Ovary (tissue), 7 donors: ENCODE measurements at regions not wholly inside any gene's neighbourhood (a gene's known extent, or its start where the extent isn't known, plus 50 kb on each side); places are given as distances from the start of the nearest gene placed in this dataset.

Experiments used
- DNase-seq, 5 donors: peaks; one replicate each; pipeline ENCODE4 v3.0.0-alpha.2; 2019 to 2020
- H3K27ac ChIP-seq, 2 donors: fragments of 200-600 bp; one replicate each; pipeline versions ENCODE4 v1.5.1 to v1.8.0; 2019 to 2022
- H3K27me3 ChIP-seq: fragments of 200-600 bp; one replicate; pipeline ENCODE4 v1.8.0; 2022
- H3K36me3 ChIP-seq: fragments of 200-600 bp; sonication (generic); one replicate; pipeline ENCODE4 v1.5.1; 2019
- H3K4me1 ChIP-seq: one replicate; pipeline ENCODE4 v1.8.1; 2013; ENCODE audit warnings: mild to moderate bottlenecking, moderate library complexity; ENCODE audit not compliant: insufficient read depth
- H3K4me3 ChIP-seq: fragments of 200-600 bp; sonication (generic); one replicate; pipeline ENCODE4 v1.5.1; 2017
- H3K9me3 ChIP-seq, 2 donors: fragments of 200-600 bp in 1 of 2; sonication (generic) in 1 of 2; one replicate each; pipeline versions ENCODE4 v1.5.1 to v1.8.1; 2013 to 2019; ENCODE audit warnings: mild to moderate bottlenecking in 1 of 2, moderate library complexity in 1 of 2
- EP300 ChIP-seq: sonication (generic); formaldehyde crosslinking; IDR thresholded peaks from one replicate; pipeline ENCODE4 v1.6.1; 2017; ENCODE audit warnings: antibody characterized with exemption
- POLR2A ChIP-seq: fragments of 450-650 bp; IDR thresholded peaks from one replicate; pipeline ENCODE4 v1.6.1; 2017; ENCODE audit warnings: antibody characterized with exemption, mild to moderate bottlenecking, moderate library complexity
- WGBS, 3 donors: extraction: QIAGEN DNeasy Blood & Tissue Kit in 1 of 3; methylation state at CpG; one replicate each; pipeline versions ENCODE4 v1.1.5 to v1.1.7; 2013 to 2017; 5-methylcytosine and 5-hydroxymethylcytosine counted together
- intact Hi-C, 4 donors: fragments of 100-400 bp; cut with DNase I; formaldehyde crosslinking; loops; one replicate each; pipeline versions ENCODE4 v1.11.0 to v1.15.1; 2022 to 2023
- TF ChIP-seq, protein P1 (sequence below), 3 donors: fragments of 450-650 bp in 2 of 3; fragments of 200-600 bp in 1 of 3; IDR thresholded peaks; one replicate each; pipeline versions ENCODE4 v1.5.1 to v1.8.0; 2016 to 2022; ENCODE audit warnings: antibody characterized with exemption in 3 of 3, mild to moderate bottlenecking in 1 of 3
- donor health status: DM: no; HTN: no; CAD: no; lungs with moderate emphysema.
- donor health status: DM: no; HTN: no; CAD: no.
- donor health status: Bipolar disorder and iron deficiency.
- donor health status: DM: no; HTN: no; CAD: no.
- donor health status: DM: yes; HTN: yes; CAD: no.

DNA sequence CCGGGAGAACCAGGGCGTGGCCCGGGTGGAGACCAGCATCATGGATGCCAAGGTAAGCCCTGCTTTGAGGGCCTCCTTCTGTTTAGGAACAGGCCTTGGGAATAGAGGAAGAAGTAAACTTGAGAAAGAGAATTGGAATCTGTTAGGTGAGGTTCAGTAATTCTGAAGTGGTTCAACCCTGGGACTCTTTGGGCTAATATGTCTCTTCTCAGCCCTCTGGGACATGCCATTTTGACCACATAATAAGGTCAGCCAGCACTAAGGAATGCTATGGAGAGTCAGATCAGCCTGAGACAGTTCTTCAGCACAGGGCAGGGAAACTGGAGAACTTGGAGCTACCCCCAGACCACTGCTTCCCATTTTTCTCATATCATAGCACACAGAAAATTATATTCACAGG, 63.3 kb upstream of the PRPS1 start:
- Histone ChIP-seq H3K4me3 (no peak overlapping the region), H3K27me3 (no peaks in the 10 kb centered on the region), H3K9me3 (no peaks in the 10 kb centered on the region), H3K4me1 (no peaks in the 10 kb centered on the region), H3K36me3 (no peaks in the 10 kb centered on the region), H3K27ac (no peak overlapping the region)
- no peak for DNase-seq
- WGBS, 3 donors: 87 to 96% (median 89%) methylated on average over 3 of the region's 3 CpGs
- intact Hi-C loops: no loop called here
- TF ChIP-seq EP300: no peak
- TF ChIP-seq, protein P1, sequence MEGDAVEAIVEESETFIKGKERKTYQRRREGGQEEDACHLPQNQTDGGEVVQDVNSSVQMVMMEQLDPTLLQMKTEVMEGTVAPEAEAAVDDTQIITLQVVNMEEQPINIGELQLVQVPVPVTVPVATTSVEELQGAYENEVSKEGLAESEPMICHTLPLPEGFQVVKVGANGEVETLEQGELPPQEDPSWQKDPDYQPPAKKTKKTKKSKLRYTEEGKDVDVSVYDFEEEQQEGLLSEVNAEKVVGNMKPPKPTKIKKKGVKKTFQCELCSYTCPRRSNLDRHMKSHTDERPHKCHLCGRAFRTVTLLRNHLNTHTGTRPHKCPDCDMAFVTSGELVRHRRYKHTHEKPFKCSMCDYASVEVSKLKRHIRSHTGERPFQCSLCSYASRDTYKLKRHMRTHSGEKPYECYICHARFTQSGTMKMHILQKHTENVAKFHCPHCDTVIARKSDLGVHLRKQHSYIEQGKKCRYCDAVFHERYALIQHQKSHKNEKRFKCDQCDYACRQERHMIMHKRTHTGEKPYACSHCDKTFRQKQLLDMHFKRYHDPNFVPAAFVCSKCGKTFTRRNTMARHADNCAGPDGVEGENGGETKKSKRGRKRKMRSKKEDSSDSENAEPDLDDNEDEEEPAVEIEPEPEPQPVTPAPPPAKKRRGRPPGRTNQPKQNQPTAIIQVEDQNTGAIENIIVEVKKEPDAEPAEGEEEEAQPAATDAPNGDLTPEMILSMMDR (IDR thresholded peaks at IDR 0.05): no peak
- no peak for TF ChIP-seq POLR2A

DNA sequence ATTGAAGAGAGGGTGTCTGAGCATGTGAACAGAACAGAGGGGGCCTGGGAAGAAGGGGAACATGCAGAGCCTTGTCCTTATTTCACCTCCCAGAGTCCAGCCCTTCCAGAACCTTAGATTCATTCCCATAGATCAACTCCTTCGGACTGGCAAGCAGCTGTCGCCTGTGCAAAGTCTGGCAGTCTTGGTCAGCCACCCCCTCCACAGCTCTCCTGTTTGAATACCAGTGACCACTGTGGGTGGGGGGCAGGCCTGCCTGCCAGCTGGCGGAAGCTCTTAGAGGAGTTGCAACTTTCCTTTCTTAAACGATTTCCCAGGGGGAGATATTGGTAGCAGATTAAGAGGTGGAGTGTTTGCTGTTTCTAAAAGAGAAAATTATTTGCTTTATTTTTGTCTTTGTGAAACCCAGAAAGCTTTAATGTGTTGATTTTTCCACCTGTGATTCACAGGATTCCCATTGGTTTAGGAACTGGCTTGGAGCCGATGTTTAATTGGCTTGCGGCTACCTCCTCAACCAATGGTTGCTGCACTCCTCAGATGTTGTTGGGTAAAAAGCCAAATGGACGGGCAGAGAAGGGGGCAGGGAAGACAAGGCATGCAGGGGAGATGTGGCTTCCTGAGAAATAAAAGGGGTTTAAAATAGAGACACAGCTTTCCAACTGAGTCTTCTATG, 62.2 kb upstream of the PRPS1 start:
- TF ChIP-seq EP300 (no peak), POLR2A (no peak)
- TF ChIP-seq, protein P1 (IDR thresholded peaks at IDR 0.05): no peak
- no peaks in the 10 kb centered on the region for H3K27me3 ChIP-seq
- DNase-seq: no peak
- H3K27ac ChIP-seq: no peak overlapping the region
- H3K9me3 ChIP-seq: no peaks in the 10 kb centered on the region
- H3K4me1 ChIP-seq: no peaks in the 10 kb centered on the region
- no peak overlapping the region for H3K4me3 ChIP-seq
- WGBS, 3 donors: 36 to 46% (median 45%) methylated on average over 7 of the region's 7 CpGs
- no peaks in the 10 kb centered on the region for H3K36me3 ChIP-seq
- intact Hi-C loops: no loop called here

DNA sequence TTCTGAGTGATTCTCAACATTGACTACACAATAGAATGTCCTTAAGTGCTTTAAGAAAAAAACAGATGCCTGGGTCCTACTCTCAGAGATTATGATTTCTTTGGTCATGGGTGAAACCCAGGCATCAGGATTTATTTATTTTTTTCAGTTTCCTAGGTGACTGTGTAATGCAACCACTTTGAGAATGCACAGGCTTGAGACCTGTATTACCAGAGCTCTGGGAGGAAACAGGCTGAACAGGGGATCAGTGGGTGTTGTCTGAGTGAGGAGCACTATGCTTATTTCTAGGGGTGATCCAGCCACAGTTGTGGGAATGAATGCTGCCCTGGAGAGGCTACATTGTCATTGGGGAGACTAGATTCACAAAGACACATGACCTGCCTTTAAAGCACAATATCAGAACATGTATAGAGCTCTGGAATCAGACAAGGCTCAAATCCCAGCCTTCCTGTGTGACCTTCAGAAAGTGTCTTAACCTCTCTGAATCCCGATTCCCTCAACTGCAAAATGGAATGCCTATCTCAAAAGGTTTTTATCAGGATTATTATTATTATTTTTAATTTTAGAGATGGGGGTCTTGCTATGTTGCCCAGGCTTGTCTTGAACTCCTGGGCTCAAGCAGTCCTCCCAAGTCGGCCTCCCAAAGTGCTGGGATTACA, 61.6 kb upstream of the PRPS1 start:
- H3K9me3 ChIP-seq: no peaks in the 10 kb centered on the region
- H3K36me3 ChIP-seq: no peaks in the 10 kb centered on the region
- intact Hi-C loops: no loop called here
- no peak overlapping the region for H3K4me3 ChIP-seq
- no peaks in the 10 kb centered on the region for H3K27me3 ChIP-seq
- TF ChIP-seq EP300 (no peak), POLR2A (no peak)
- TF ChIP-seq, protein P1 (IDR thresholded peaks at IDR 0.05): no peak
- H3K27ac ChIP-seq: no peak overlapping the region
- H3K4me1 ChIP-seq: no peaks in the 10 kb centered on the region
- WGBS, 3 donors: 54 to 74% (median 63%) methylated on average over 2 of the region's 2 CpGs
- no peak for DNase-seq

DNA sequence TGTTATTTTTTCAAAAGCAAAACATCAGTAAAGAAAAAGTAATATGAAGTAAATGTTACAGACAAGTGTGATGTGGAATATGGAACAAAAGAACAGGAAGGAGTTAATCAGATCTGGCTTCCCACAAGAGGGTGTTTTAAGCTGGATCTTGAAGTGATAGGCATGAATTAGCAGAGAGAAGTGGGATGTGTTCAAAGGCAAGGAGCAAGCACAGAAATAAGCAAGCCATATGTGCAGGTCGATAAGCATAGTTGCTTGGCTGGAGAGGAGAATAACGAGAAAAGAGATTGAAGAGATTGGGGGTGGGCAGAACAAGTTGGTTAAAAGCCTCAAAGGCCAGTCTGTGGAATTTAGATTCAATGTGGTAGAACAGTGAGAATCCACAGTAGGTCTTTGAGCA, 60.9 kb upstream of the PRPS1 start:
- 46 to 54% (median 46%) methylated on average over 2 of the region's 2 CpGs for WGBS, 3 donors
- Histone ChIP-seq H3K4me1 (no peaks in the 10 kb centered on the region), H3K27ac (no peak overlapping the region), H3K9me3 (no peaks in the 10 kb centered on the region), H3K27me3 (no peaks in the 10 kb centered on the region), H3K36me3 (no peaks in the 10 kb centered on the region), H3K4me3 (no peak overlapping the region)
- no peak for TF ChIP-seq EP300
- no peak for TF ChIP-seq POLR2A
- TF ChIP-seq, protein P1 (IDR thresholded peaks at IDR 0.05): no peak
- DNase-seq: no peak
- intact Hi-C loops: no loop called here
